ENCODE measurements at regions not wholly inside any gene's neighbourhood (a gene's known extent, or its start where the extent isn't known, plus 50 kb on each side); places are given as distances from the start of the nearest gene placed in this dataset.
"Not testable (repeated sequence)": the region's sequence is repeated elsewhere in the genome, so short reads cannot be mapped to it uniquely, and the experiment has no call there.

GRCh38 chr4:188735082-188735481, 595.8 kb downstream of the TRIML1 start:
- Histone ChIP-seq H3K79me2 (ENCODE audit: low read length) (no peaks in the 10 kb centered on the region), H3K9me2 (replicated peaks; ENCODE audit: low read length) (no peaks in the 10 kb centered on the region), H3K9me3 (ENCODE audit: low read length) (no peaks in the 10 kb centered on the region), H4K20me1 (ENCODE audit: low read length) (no peaks in the 10 kb centered on the region), H3K4me1 (ENCODE audit: insufficient read depth, low read length) (no peaks in the 10 kb centered on the region), H3K36me3 (ENCODE audit: low read depth, low read length) (no peaks in the 10 kb centered on the region), H3K27ac (ENCODE audit: low read length) (no peak overlapping the region), H3K4me2 (ENCODE audit: low read length) (no peak overlapping the region), H3K27me3 (ENCODE audit: low read length) (no peaks in the 10 kb centered on the region), H3F3A (ENCODE audit: low read length, unreplicated experiment) (no peaks in the 10 kb centered on the region), H3K9ac (ENCODE audit: low read length) (no peak overlapping the region), H3K4me3 (ENCODE audit: low read length) (no peak overlapping the region), H2AFZ (ENCODE audit: low read length) (no peak overlapping the region)
- CTCF ChIA-PET: no interaction called here
- no peak for ATAC-seq
- BruUV-seq (replicated peaks): no TSS peak
- intact Hi-C loops (cut with micrococcal nuclease): no loop called here
- no peak for DNase-seq
- POLR2A ChIA-PET (ENCODE audit: unreplicated experiment): no interaction called here
- no peak for TF ChIP-seq CTCF (conservative IDR thresholded peaks at IDR 0.05; ENCODE audit: low read depth, low read length)
- no peak for TF ChIP-seq EZH2phosphoT487 (IDR thresholded peaks at IDR 0.05; ENCODE audit: borderline replicate concordance, low read length)
- TF ChIP-seq EZH2 (IDR thresholded peaks at IDR 0.05; ENCODE audit: low read length, unreplicated experiment): no peak

GRCh38 chr4:188737251-188738002, 598.2 kb downstream of the TRIML1 start:
- H3K4me3 ChIP-seq (ENCODE audit: low read length): no peak overlapping the region
- BruUV-seq (replicated peaks): no TSS peak
- TF ChIP-seq EZH2 (IDR thresholded peaks at IDR 0.05; ENCODE audit: low read length, unreplicated experiment) (no peak), CTCF (conservative IDR thresholded peaks at IDR 0.05; ENCODE audit: low read depth, low read length) (no peak), EZH2phosphoT487 (IDR thresholded peaks at IDR 0.05; ENCODE audit: borderline replicate concordance, low read length) (no peak)
- no peaks in the 10 kb centered on the region for H3F3A ChIP-seq (ENCODE audit: low read length, unreplicated experiment)
- ChIA-PET CTCF (no interaction called here), POLR2A (ENCODE audit: unreplicated experiment) (no interaction called here)
- DNase-seq: no peak
- no peaks in the 10 kb centered on the region for H3K79me2 ChIP-seq (ENCODE audit: low read length)
- intact Hi-C loops (cut with micrococcal nuclease): no loop called here
- no peak overlapping the region for H2AFZ ChIP-seq (ENCODE audit: low read length)
- H3K9me3 ChIP-seq (ENCODE audit: low read length): no peaks in the 10 kb centered on the region
- H3K4me1 ChIP-seq (ENCODE audit: insufficient read depth, low read length): no peaks in the 10 kb centered on the region
- H3K9ac ChIP-seq (ENCODE audit: low read length): no peak overlapping the region
- no peak overlapping the region for H3K4me2 ChIP-seq (ENCODE audit: low read length)
- no peak overlapping the region for H3K27ac ChIP-seq (ENCODE audit: low read length)
- no peaks in the 10 kb centered on the region for H3K27me3 ChIP-seq (ENCODE audit: low read length)
- no peaks in the 10 kb centered on the region for H3K9me2 ChIP-seq (replicated peaks; ENCODE audit: low read length)
- no peak for ATAC-seq
- no peaks in the 10 kb centered on the region for H3K36me3 ChIP-seq (ENCODE audit: low read depth, low read length)
- H4K20me1 ChIP-seq (ENCODE audit: low read length): no peaks in the 10 kb centered on the region

GRCh38 chr4:188738290-188738689, 599.0 kb downstream of the TRIML1 start:
- H3K79me2 ChIP-seq (ENCODE audit: low read length); H3K27ac ChIP-seq (ENCODE audit: low read length); H3K36me3 ChIP-seq (ENCODE audit: low read depth, low read length); H3F3A ChIP-seq (ENCODE audit: low read length, unreplicated experiment); CTCF ChIA-PET; H3K4me2 ChIP-seq (ENCODE audit: low read length); H3K4me1 ChIP-seq (ENCODE audit: insufficient read depth, low read length); H3K9me2 ChIP-seq (replicated peaks; ENCODE audit: low read length); intact Hi-C loops (cut with micrococcal nuclease); ATAC-seq; DNase-seq; H4K20me1 ChIP-seq (ENCODE audit: low read length); H3K27me3 ChIP-seq (ENCODE audit: low read length); H2AFZ ChIP-seq (ENCODE audit: low read length); POLR2A ChIA-PET (ENCODE audit: unreplicated experiment); H3K9me3 ChIP-seq (ENCODE audit: low read length); BruUV-seq (replicated peaks): not testable (repeated sequence)
- Histone ChIP-seq H3K9ac (ENCODE audit: low read length) (peak overlapping the region; percentile 43), H3K4me3 (ENCODE audit: low read length) (peak overlapping the region; percentile 53; the same call in 1 of the 2 replicates)

- H2AFZ ChIP-seq (ENCODE audit: low read length); H4K20me1 ChIP-seq (ENCODE audit: low read length); POLR2A ChIA-PET (ENCODE audit: unreplicated experiment); H3K9ac ChIP-seq (ENCODE audit: low read length); DNase-seq; ATAC-seq; H3K36me3 ChIP-seq (ENCODE audit: low read depth, low read length); H3K79me2 ChIP-seq (ENCODE audit: low read length); H3K4me2 ChIP-seq (ENCODE audit: low read length); H3K9me3 ChIP-seq (ENCODE audit: low read length); H3K9me2 ChIP-seq (replicated peaks; ENCODE audit: low read length); H3K27ac ChIP-seq (ENCODE audit: low read length); BruUV-seq (replicated peaks); CTCF ChIA-PET; H3K4me3 ChIP-seq (ENCODE audit: low read length); intact Hi-C loops (cut with micrococcal nuclease); H3K27me3 ChIP-seq (ENCODE audit: low read length); H3F3A ChIP-seq (ENCODE audit: low read length, unreplicated experiment); H3K4me1 ChIP-seq (ENCODE audit: insufficient read depth, low read length): not testable (repeated sequence)
These were observed 600.9 kb downstream of the TRIML1 start for GRCh38 chr4:188740172-188740571.

- H3F3A ChIP-seq (ENCODE audit: low read length, unreplicated experiment); H4K20me1 ChIP-seq (ENCODE audit: low read length); H3K4me3 ChIP-seq (ENCODE audit: low read length); H3K9me2 ChIP-seq (replicated peaks; ENCODE audit: low read length); DNase-seq; H3K4me2 ChIP-seq (ENCODE audit: low read length); H3K79me2 ChIP-seq (ENCODE audit: low read length); ATAC-seq; POLR2A ChIA-PET (ENCODE audit: unreplicated experiment); H3K27ac ChIP-seq (ENCODE audit: low read length); CTCF ChIA-PET; H3K9ac ChIP-seq (ENCODE audit: low read length); H2AFZ ChIP-seq (ENCODE audit: low read length); intact Hi-C loops (cut with micrococcal nuclease); H3K4me1 ChIP-seq (ENCODE audit: insufficient read depth, low read length); H3K27me3 ChIP-seq (ENCODE audit: low read length); H3K9me3 ChIP-seq (ENCODE audit: low read length); H3K36me3 ChIP-seq (ENCODE audit: low read depth, low read length): not testable (repeated sequence)
- TSS peak; percentile 32 for BruUV-seq (replicated peaks)
These were observed 601.5 kb downstream of the TRIML1 start for GRCh38 chr4:188740791-188741190.

Measured in PC-3 (cell line).